GM13977 (cell line): ENCODE measurements at regions not wholly inside any gene's neighbourhood (a gene's known extent, or its start where the extent isn't known, plus 50 kb on each side); places are given as distances from the start of the nearest gene placed in this dataset.
"Not testable (repeated sequence)": the region's sequence is repeated elsewhere in the genome, so short reads cannot be mapped to it uniquely, and the experiment has no call there.

Experiments used
- DNase-seq: peaks from one replicate; pipeline ENCODE4 v3.0.0; 2012; ENCODE audit warnings: low spot score
- CTCF ChIP-seq: IDR thresholded peaks from 2 replicates; pipeline ENCODE4 v1.5.1; 2012; ENCODE audit warnings: mild to moderate bottlenecking, control low read depth; ENCODE audit not compliant: insufficient read depth; ENCODE audit errors: extremely low read depth, missing control alignments
- in situ Hi-C: fragments of 300-500 bp; cut with MboI; formaldehyde crosslinking; loops from one replicate; pipeline ENCODE4 v1.12.0; 2022; ENCODE audit warnings: low sequenced_read_pairs, low pct_unique_long_range_greater_than_20kb, mixed read lengths, inconsistent platforms; ENCODE audit not compliant: unreplicated experiment

GRCh38 chr13:58379221-58379620 is 747.7 kb downstream of the PCDH17 start:
- in situ Hi-C loops: no loop called here
- no peak for TF ChIP-seq CTCF
- DNase-seq: no peak

GRCh38 chr13:58385336-58385735 is 753.8 kb downstream of the PCDH17 start:
- in situ Hi-C loops, DNase-seq: not testable (repeated sequence)

- in situ Hi-C loops: no loop called here
- TF ChIP-seq CTCF: no peak
- no peak for DNase-seq
These were observed 766.2 kb downstream of the PCDH17 start for GRCh38 chr13:58397596-58398387.

- no peak for DNase-seq
- in situ Hi-C loops: no loop called here
- no peak for TF ChIP-seq CTCF
These were observed 767.7 kb downstream of the PCDH17 start for GRCh38 chr13:58399263-58399662.

GRCh38 chr13:58406545-58406944 is 775.0 kb downstream of the PCDH17 start:
- no peak for TF ChIP-seq CTCF
- in situ Hi-C loops: no loop called here
- no peak for DNase-seq

- TF ChIP-seq CTCF: no peak
- in situ Hi-C loops: no loop called here
- no peak for DNase-seq
These were observed 798.4 kb downstream of the PCDH17 start for GRCh38 chr13:58429917-58430316.

- in situ Hi-C loops: no loop called here
- no peak for DNase-seq
- no peak for TF ChIP-seq CTCF
These were observed 803.4 kb downstream of the PCDH17 start for GRCh38 chr13:58434943-58435342.
